DND-41 (cell line): ENCODE measurements at regions not wholly inside any gene's neighbourhood (a gene's known extent, or its start where the extent isn't known, plus 50 kb on each side); places are given as distances from the start of the nearest gene placed in this dataset.

Source experiments
- ATAC-seq: fragments of 200-7000 bp; cut with Tn5 transposase; 3 replicates; pipeline ENCODE4 v1.9.1; 2021; ENCODE audit warnings: low read depth; ENCODE audit not compliant: insufficient read depth
- DNase-seq: peaks from one replicate; pipeline ENCODE4 v3.0.0-alpha.2; 2020
- H2AFZ ChIP-seq: 2 replicates; pipeline ENCODE4 v1.6.0; 2012; ENCODE audit warnings: low read depth, low read length
- H3K27ac ChIP-seq: 2 replicates; pipeline ENCODE4 v1.5.1; 2012; ENCODE audit warnings: low read length, inconsistent platforms
- H3K27me3 ChIP-seq: fragments of 200-600 bp; sonication (generic); 2 replicates; pipeline ENCODE4 v1.6.0; 2012; ENCODE audit warnings: low read length, mild to moderate bottlenecking, inconsistent platforms; ENCODE audit not compliant: insufficient read depth, poor library complexity
- H3K36me3 ChIP-seq: 2 replicates; pipeline ENCODE4 v1.5.1; 2012; ENCODE audit warnings: low read length, inconsistent platforms; ENCODE audit not compliant: insufficient read depth
- H3K4me1 ChIP-seq: 2 replicates; pipeline ENCODE4 v1.5.1; 2012; ENCODE audit warnings: mild to moderate bottlenecking, low read length; ENCODE audit not compliant: insufficient read depth
- H3K4me2 ChIP-seq: 2 replicates; pipeline ENCODE4 v1.6.0; 2012; ENCODE audit warnings: mild to moderate bottlenecking, moderate library complexity, low read length, inconsistent platforms; ENCODE audit not compliant: insufficient read depth
- H3K4me3 ChIP-seq, 2 experiments: fragments of 200-600 bp in 1 of 2; shearing (Covaris generic) in 1 of 2; 2 replicates each; pipeline ENCODE4 v1.5.1; 2012 to 2016; ENCODE audit warnings: inconsistent platforms in 2 of 2, low read length in 2 of 2, mild to moderate bottlenecking in 2 of 2, low read depth in 1 of 2, moderate library complexity in 1 of 2
- H3K79me2 ChIP-seq: 2 replicates; pipeline ENCODE4 v1.6.0; 2012; ENCODE audit warnings: low read length, inconsistent platforms; ENCODE audit not compliant: insufficient read depth
- H3K9ac ChIP-seq: 2 replicates; pipeline ENCODE4 v1.6.0; 2012; ENCODE audit warnings: low read depth, mild to moderate bottlenecking, inconsistent platforms, low read length, moderate library complexity
- H3K9me3 ChIP-seq: 2 replicates; pipeline ENCODE4 v1.5.1; 2012; ENCODE audit warnings: low read length, moderate library complexity, mild to moderate bottlenecking, inconsistent platforms; ENCODE audit not compliant: insufficient read depth, severe bottlenecking
- H4K20me1 ChIP-seq: 2 replicates; pipeline ENCODE4 v1.6.0; 2012; ENCODE audit warnings: low read length; ENCODE audit not compliant: insufficient read depth
- EZH2 ChIP-seq: IDR thresholded peaks from 3 replicates; pipeline ENCODE4 v1.6.1; 2012; ENCODE audit warnings: borderline replicate concordance, low read depth, mild to moderate bottlenecking, moderate library complexity, low read length, inconsistent platforms; ENCODE audit not compliant: severe bottlenecking
- TF ChIP-seq, protein P1 (sequence below): IDR thresholded peaks from 2 replicates; pipeline ENCODE4 v1.5.1; 2012; ENCODE audit warnings: borderline replicate concordance, low read length, moderate library complexity, mild to moderate bottlenecking; ENCODE audit not compliant: poor library complexity, severe bottlenecking; ENCODE audit errors: extremely low read depth

DNA sequence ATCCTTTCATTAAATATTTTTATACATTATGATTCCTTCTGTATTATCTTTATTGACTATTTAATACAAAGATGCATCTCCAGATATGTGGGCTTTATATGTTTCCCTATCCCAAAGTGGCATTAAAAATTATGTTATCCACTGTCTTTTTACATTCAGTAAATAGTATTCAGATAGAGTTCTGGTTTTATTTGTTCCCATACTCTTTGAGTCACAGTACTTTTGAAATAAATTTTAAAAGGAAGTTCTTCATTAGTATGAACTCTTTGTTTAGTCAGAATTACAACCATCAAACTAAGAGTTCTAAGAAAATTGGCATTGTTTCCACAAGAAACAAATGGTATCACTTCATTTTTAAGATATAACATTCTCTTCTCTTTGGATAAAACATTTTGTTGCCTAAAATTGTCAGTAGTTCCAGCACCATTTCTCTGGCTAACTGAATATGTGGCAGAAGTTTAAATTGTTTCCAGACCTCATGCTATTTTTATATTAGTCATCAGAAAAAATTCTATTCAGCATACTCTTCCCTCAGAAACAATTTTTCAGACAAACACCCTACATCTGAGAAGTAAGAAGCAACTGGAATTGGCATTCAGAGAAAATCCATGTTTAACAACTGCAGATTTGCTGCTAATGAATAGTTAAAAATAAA lies 88.5 kb upstream of the COL5A2 start:
- H3K4me2 ChIP-seq, result no peak overlapping the region
- H3K9me3 ChIP-seq, result no peaks in the 10 kb centered on the region
- H4K20me1 ChIP-seq, result no peaks in the 10 kb centered on the region
- DNase-seq (no peak), ATAC-seq (no peak)
- H3K36me3 ChIP-seq, result no peaks in the 10 kb centered on the region
- TF ChIP-seq, protein P1, sequence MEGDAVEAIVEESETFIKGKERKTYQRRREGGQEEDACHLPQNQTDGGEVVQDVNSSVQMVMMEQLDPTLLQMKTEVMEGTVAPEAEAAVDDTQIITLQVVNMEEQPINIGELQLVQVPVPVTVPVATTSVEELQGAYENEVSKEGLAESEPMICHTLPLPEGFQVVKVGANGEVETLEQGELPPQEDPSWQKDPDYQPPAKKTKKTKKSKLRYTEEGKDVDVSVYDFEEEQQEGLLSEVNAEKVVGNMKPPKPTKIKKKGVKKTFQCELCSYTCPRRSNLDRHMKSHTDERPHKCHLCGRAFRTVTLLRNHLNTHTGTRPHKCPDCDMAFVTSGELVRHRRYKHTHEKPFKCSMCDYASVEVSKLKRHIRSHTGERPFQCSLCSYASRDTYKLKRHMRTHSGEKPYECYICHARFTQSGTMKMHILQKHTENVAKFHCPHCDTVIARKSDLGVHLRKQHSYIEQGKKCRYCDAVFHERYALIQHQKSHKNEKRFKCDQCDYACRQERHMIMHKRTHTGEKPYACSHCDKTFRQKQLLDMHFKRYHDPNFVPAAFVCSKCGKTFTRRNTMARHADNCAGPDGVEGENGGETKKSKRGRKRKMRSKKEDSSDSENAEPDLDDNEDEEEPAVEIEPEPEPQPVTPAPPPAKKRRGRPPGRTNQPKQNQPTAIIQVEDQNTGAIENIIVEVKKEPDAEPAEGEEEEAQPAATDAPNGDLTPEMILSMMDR, result no peak
- H2AFZ ChIP-seq, result no peak overlapping the region
- H3K27ac ChIP-seq, result no peak overlapping the region
- H3K9ac ChIP-seq, result no peak overlapping the region
- no peaks in the 10 kb centered on the region for H3K79me2 ChIP-seq
- H3K4me3 ChIP-seq, result no peak overlapping the region
- no peaks in the 10 kb centered on the region for H3K4me1 ChIP-seq
- H3K27me3 ChIP-seq, result no peaks in the 10 kb centered on the region

DNA sequence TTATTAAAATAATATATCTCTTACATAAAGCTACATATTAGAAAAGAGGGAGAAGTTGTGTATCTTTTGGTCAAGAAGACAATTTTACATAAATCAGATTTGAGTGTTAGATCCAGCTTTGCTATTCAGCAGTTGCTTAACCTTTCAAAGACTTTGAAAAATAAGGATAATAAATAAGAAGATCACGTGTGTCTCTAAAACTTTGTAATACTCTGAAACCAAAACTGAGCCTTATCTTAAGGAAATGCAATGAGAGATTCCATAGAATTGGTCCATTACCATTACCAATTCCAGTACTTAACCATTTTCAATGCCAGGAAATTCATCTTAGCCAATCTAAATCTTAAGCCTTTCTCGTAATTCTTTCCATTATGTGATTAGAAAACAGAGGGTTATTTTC lies 89.2 kb upstream of the COL5A2 start:
- Histone ChIP-seq H3K4me3 (no peak overlapping the region), H3K9me3 (no peaks in the 10 kb centered on the region), H3K27me3 (no peaks in the 10 kb centered on the region), H3K4me1 (no peaks in the 10 kb centered on the region), H3K9ac (no peak overlapping the region), H3K79me2 (no peaks in the 10 kb centered on the region), H2AFZ (no peak overlapping the region), H3K4me2 (no peak overlapping the region), H3K27ac (no peak overlapping the region), H4K20me1 (no peaks in the 10 kb centered on the region), H3K36me3 (no peaks in the 10 kb centered on the region)
- no peak for ATAC-seq
- no peak for DNase-seq
- no peak for TF ChIP-seq EZH2
- TF ChIP-seq, protein P1, result no peak

DNA sequence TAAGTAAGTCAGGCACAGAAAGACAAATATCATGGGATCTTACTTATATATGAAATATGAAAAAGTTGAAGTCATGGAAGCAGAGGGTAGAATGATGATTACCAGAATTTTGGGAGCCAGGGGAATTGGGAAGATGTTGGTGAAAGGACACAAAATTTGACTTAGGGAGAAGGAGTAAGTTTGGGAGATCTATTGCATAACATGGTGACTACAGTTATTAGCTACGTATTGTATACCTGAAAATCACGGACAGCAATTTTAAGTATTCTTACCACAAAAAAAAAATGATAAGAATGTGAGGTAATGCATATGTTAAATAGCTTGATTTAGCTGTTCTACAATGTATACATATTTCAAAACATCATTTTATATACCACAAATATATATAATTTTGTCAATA lies 94.2 kb upstream of the COL5A2 start:
- no peaks in the 10 kb centered on the region for H4K20me1 ChIP-seq
- no peaks in the 10 kb centered on the region for H3K4me1 ChIP-seq
- no peak overlapping the region for H3K4me2 ChIP-seq
- H3K9ac ChIP-seq, result no peak overlapping the region
- H3K27me3 ChIP-seq, result no peaks in the 10 kb centered on the region
- TF ChIP-seq, protein P1, result no peak
- no peak for TF ChIP-seq EZH2
- no peaks in the 10 kb centered on the region for H3K79me2 ChIP-seq
- no peak overlapping the region for H3K4me3 ChIP-seq
- H3K36me3 ChIP-seq, result no peaks in the 10 kb centered on the region
- H3K27ac ChIP-seq, result no peak overlapping the region
- H3K9me3 ChIP-seq, result no peaks in the 10 kb centered on the region
- no peak overlapping the region for H2AFZ ChIP-seq
- ATAC-seq, result no peak
- DNase-seq, result no peak

DNA sequence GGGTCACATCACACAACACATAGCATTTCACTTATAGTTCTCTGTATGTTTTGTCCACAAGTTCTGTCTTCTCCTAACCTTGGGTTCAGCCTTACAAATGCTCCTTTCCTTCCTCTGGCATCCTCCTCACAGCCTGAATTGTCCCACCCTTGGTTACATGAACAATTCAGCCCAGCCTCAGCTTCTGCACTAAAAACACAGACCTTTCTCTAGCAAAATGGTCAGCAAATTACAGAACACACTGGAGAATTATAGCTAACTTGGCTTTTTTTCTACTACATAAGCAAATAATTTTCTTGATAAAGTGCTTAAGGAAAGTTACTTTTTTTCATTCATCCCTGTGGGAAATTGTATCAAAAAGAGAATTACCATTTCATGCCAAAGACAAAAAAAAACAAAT lies 94.8 kb upstream of the COL5A2 start:
- TF ChIP-seq EZH2, result no peak
- TF ChIP-seq, protein P1, result no peak
- Histone ChIP-seq H3K27me3 (no peaks in the 10 kb centered on the region), H3K79me2 (no peaks in the 10 kb centered on the region), H3K4me2 (no peak overlapping the region), H3K27ac (no peak overlapping the region), H3K36me3 (no peaks in the 10 kb centered on the region), H4K20me1 (no peaks in the 10 kb centered on the region), H3K9me3 (no peaks in the 10 kb centered on the region), H3K4me1 (no peaks in the 10 kb centered on the region), H2AFZ (no peak overlapping the region), H3K4me3 (no peak overlapping the region), H3K9ac (no peak overlapping the region)
- no peak for ATAC-seq
- DNase-seq, result no peak
